ENCODE measurements at regions not wholly inside any gene's neighbourhood (a gene's known extent, or its start where the extent isn't known, plus 50 kb on each side); places are given as distances from the start of the nearest gene placed in this dataset.

DNA sequence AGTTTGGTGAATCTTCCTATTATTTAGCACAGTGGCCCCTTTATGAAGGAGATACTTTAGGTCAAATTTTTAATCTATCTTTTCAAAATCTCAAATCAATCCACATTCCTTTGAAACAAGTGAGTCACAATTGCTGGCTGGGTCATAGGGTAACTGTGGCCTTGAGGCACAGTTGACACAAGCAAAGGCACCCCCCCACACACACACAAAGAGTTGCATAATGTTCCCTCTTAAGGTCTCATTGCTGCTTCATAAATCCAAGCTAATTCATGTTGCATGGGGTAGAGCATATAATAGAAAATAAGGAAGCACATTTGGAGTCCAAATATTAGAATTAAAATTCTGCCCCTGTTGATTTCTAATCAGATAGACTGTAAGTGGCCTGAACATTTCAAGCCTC lies 171.5 kb downstream of the DLEU7 start:
- no peak for FAIRE-seq
- no peak for DNase-seq (ENCODE audit: low spot score)

GRCh38 chr13:50675651-50676050 lies 167.8 kb downstream of the DLEU7 start:
- no peak for DNase-seq (ENCODE audit: low spot score)
- no peak for FAIRE-seq

DNA sequence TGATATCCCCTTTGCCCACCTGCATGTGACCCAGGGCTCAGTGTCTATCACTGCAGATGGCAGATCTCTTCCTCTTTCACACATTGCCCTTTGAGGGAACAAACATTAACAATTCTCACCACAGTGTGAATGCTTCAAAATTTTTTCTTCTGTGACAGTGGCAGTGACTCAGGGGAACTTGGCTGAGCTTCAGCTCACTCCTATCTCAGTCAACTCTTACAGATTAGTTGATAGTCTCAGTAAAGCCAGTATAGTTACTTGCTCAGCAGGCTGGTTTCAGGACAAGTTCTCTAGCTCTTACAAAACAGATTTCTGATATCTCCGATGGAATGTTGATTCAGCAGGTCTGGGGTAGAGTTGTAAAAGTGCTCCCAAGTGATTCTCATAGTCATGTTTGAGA lies 166.9 kb downstream of the DLEU7 start:
- FAIRE-seq, result no peak
- DNase-seq (ENCODE audit: low spot score), result peak; percentile 4

GRCh38 chr13:50677258-50677657 lies 166.2 kb downstream of the DLEU7 start:
- FAIRE-seq, result no peak
- DNase-seq (ENCODE audit: low spot score), result no peak

GRCh38 chr13:50677687-50678463 lies 165.6 kb downstream of the DLEU7 start:
- FAIRE-seq (no peak), DNase-seq (ENCODE audit: low spot score) (peak; percentile 36)

DNA sequence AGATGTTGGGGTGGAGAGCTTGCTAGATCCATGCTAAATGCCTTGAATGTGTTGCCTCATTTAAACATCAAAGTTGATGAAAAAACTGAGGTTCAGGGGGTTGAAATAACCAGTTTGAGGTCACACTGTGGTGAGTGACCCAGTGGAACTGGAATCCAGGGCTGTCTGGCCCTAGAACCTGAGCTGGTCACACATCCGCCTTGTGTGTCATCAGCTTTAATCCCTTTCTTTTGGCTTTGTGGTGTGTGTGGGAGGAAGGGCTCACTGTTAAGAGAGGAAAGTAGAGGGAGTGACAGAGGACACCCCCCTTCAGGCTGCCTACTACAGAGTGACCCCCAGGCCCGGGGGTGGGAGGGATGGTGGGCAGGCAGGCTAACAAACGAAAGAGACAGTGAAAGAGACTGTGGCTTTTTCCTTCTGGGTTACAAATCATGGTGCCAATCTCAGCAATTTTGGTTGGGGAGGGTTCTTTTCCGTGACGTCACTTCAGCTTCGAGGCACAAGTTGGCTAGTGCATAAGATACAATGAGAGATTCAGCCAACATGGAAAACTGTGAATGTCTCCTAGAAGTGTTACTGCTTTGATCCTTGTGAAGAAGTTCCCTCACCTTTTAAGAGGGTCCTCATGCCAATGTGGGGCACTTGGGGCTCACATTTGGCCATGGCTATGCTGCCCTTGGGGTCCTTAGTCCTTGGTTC lies 164.9 kb downstream of the DLEU7 start:
- DNase-seq (ENCODE audit: low spot score), result peak; percentile 70
- peak; percentile 20 for FAIRE-seq

DNA sequence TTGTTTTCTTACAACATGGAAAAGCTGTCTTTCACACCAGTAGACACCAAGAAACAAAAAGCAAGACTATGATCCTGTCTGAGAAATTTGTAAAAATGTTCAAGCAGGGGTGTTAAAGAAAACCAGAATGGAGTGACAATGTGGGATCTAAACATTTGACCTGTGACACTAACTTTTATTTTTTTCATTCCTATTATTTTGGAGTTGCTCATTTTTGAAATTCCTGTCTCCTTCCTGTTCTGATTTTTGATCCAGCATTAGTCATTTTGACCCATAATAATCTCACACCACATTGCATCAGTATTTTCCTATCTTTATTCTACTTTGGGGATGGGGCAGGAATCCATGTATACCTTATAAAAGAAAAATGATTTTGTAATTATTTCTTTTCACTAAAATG lies 164.2 kb downstream of the DLEU7 start:
- DNase-seq (ENCODE audit: low spot score), result no peak
- no peak for FAIRE-seq

DNA sequence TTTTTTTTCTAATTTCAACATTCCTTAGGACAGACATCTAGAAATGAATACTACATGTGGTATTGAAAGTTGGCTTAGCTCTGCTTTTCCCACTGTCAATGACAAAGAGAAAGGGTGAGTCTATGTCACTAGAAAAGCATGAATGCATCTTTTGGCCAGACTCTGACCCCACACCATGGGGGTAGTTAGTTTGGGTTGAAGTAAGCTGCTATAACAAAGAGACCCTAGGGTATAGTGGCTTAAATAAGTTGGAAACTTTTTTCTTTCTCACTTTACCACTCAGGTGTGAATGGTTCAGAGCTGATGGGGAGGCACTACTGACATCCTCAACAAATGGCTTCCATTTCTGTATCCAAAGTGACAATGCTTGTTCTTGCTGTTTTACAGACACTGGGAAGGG lies 161.5 kb downstream of the DLEU7 start:
- no peak for DNase-seq (ENCODE audit: low spot score)
- FAIRE-seq, result no peak

DNA sequence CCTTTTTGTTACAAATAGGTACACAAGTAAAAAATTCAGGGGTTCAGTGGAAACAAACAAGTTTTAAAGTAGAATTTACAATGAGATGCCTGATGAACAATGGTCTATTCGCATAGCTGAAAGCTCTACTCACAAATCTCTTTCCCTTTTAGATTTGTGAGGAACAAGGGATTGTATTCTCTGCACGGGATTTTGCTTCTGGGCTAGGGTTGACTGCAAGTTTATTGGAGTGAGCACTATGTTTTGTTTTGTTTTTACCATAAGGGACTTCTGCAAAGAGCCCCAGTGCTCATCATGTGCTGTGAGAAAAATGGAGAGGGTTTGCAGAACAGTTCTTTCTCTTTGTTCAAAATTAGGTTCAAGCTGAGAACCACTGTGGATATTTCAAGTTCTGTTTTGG lies 160.5 kb downstream of the DLEU7 start:
- no peak for DNase-seq (ENCODE audit: low spot score)
- no peak for FAIRE-seq

- DNase-seq (ENCODE audit: low spot score) (no peak), FAIRE-seq (no peak)
These were observed 159.1 kb downstream of the DLEU7 start for GRCh38 chr13:50684366-50684765.

GRCh38 chr13:50685491-50685890 lies 158.0 kb downstream of the DLEU7 start:
- DNase-seq (ENCODE audit: low spot score) (peak; percentile 21), FAIRE-seq (no peak)

DNA sequence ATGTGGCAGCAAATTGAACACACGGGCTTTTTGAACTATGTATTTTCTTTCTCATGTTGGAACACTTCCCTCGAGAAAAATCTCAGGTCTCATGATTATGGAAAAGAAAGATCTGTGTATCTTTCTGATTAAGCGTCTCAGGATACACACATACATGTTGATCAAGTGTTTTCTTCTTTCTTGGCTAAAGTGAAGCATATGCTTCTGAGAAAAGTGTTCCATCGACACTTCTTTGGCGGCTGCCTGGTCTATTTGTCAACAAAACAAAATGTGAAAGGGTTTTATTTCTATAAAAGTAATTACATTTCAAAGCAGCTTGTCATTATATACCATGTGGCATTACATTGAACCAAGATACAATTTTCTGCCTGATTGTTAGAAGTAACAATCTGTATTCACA lies 157.5 kb downstream of the DLEU7 start:
- FAIRE-seq (no peak), DNase-seq (ENCODE audit: low spot score) (no peak)

DNA sequence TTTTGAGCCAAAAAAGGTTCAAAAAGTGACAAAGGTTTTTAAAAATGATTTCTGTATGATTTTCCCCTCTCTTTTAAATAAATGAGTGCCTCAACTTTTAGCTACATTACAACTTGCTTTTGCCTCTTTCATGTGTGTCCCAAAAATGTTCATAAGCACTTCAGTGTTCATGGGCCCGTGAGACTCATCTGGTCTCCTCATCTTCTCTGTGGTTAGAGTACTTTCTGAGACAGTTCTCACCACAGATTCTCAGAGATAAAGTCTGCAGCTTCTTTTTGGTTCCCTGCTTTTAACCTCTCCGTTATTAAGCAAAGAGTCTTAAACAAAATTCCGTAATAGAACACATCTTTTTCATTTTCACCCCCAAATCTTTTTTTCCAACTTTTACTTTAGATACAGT lies 156.9 kb downstream of the DLEU7 start:
- FAIRE-seq (no peak), DNase-seq (ENCODE audit: low spot score) (no peak)

GRCh38 chr13:50687545-50687944 lies 155.9 kb downstream of the DLEU7 start:
- DNase-seq (ENCODE audit: low spot score) (no peak), FAIRE-seq (no peak)

DNA sequence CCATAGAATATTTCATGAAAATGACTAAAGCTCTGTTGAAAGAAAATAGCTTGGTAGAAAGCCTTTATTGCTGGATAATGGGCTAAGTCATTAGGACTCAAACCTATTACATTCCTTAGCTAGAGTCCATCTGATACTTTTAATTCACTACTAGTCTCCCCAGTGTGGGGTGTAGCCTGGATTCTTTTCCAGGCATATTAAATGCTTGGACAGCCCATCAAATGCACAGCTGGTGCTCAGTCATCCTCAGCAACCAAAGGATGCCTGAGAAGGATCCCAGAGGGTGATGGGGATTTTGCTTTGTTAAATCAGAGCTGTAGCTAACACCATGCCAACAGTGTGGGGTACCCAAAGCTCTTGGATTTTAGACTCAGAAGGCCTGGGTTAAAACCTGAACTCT lies 153.5 kb downstream of the DLEU7 start:
- DNase-seq (ENCODE audit: low spot score) (no peak), FAIRE-seq (no peak)

GRCh38 chr13:50691176-50691680 lies 152.3 kb downstream of the DLEU7 start:
- no peak for FAIRE-seq
- DNase-seq (ENCODE audit: low spot score), result no peak

GRCh38 chr13:50691681-50692263 lies 151.7 kb downstream of the DLEU7 start:
- FAIRE-seq (no peak), DNase-seq (ENCODE audit: low spot score) (no peak)

DNA sequence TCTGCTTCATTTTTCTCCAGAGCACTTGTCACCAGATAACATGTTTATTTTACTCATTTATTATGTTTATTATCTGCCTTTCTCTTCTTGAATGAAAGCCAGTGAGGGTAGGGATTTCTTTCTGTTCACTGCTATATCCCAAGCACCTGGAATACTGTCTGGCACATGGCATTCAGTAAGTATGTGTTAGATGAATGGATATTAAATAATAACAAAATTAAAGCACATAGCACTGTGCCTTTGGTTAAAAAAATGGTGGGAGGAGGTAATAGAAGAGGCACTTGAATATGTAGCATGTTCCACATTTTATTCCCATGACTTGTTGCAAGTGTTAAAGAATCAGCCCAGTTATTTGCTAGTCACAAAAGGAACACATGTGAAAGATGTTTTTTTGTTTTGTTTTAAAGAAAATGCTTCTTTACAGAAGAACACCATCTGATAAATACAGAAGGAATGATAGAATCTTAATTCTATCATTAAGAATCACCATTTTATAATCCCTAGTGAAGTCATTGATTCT lies 151.0 kb downstream of the DLEU7 start:
- FAIRE-seq (no peak), DNase-seq (ENCODE audit: low spot score) (no peak)

- DNase-seq (ENCODE audit: low spot score), result peak; percentile 23
- FAIRE-seq, result no peak
These were observed 149.8 kb downstream of the DLEU7 start for GRCh38 chr13:50693727-50694126.

- FAIRE-seq (no peak), DNase-seq (ENCODE audit: low spot score) (no peak)
These were observed 145.5 kb downstream of the DLEU7 start for GRCh38 chr13:50697746-50698539.

GRCh38 chr13:50699874-50700663 lies 143.4 kb downstream of the DLEU7 start:
- FAIRE-seq, result no peak
- no peak for DNase-seq (ENCODE audit: low spot score)
